ENCODE measurements at regions not wholly inside any gene's neighbourhood (a gene's known extent, or its start where the extent isn't known, plus 50 kb on each side); places are given as distances from the start of the nearest gene placed in this dataset.

DNA sequence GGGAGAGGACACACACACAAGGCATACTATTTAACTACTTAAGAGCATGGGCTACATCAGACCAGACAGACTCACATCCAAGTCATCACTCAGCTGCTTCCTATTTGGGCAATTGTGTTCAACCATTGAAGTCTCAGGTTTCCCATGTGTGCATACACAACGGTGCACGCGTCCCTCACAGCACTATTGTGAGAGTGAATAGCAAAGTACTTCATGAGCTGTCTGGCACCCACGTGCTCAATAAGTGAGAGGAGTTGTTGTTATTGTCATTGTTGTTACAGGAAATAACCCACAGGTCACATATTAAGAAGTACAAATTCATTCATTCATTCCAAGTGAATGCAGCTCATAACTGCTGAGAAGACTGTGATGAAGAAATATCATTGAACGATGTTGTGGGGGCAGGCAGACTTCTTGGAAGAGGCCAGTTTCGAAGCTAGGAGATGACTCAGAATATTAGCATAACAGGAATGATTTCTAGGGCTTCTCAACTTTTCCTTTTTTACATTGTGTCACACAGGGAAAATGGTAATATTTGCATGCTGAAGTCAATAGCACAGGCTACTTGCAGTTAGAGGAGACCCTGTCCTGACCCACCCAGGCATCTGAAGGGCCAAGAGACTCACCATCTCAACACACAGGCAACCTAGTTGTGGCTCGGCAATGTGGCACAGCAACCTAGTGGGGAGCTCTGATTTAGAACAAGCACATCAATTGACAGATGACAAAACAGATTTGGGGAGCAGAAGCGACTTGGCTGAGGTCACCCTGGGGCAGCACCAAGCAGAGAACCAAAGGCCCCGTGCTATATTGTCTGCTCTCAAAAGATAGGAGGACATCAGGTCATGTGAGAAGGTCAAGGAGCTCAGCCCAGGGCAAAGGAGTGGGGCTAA is 606.0 kb downstream of the BUD13 start:
- no peak for DNase-seq (ENCODE audit: low spot score)

DNA sequence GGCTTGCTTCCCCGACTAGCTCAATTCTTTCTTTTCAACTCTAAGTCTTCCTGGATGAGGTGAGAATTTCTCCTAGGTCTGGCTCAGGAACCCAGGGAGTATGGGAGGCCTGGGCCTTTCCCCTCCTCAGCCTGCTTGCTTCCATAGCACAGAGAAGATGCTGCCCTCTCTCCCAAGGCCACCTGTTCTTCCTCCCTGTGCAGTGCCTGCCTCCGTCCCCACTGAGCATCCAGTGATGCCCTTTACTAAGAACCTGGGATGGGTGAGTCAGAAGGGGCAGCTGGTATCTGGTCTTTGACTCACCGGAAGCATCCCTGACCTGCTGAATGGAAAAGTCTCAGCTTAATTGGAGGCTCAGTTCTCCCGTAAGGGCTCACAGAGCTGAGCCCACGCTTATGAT is 607.9 kb downstream of the BUD13 start:
- DNase-seq (ENCODE audit: low spot score), result no peak

DNA sequence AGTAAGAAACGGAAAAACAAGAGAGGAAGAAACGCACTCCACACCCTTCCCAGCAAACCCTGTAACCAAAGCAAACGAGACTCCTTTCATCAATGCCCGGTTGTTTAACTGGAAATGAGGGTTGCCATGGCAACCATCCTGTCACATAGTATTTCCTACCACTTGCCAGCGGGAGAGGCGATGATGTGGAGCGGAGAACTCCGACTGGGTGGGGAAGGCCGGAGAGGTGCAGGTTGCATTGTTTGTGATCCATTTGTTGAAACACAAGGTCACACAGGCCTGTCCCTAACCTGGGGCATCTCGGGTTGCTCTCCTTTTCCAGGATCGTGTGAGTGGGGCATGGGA is 609.9 kb downstream of the BUD13 start:
- no peak for DNase-seq (ENCODE audit: low spot score)

DNA sequence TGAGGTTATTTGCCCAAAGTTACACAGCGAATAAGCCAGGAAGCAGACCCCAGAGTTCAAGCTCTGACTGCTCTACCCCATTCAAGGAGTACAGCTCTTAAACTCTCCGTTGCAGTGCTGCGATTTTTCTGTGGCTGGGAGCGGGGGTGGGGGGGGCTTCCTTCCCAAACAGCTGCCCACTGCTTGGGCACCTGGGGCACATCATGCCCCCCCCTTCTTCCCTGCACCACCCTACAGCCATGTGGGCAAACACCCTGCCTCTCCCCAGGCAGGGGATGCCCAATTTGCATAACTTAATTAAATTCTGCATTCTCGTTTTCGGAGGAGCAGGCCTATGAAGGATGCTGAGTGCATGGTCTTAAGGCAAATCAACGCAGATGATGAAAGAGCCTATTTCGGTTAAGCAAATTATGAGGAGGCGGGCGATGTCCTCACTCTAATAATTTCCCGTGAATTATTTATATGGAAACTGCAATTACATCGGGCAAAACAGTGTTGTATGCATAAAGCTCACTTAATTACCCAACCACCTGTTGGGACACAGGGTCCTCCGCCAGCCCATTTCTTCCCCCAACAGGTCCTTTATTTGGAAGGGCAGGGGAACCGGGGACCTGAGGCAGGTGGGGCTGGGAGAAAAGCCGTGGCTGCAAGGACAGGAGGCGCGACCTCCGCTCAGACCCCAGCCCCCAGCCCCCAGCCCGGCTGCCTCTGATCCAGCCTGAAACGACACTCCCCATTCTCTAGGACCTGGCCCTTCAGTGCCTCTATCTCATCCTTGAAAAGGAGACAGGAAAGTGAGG is 610.5 kb downstream of the BUD13 start:
- DNase-seq (ENCODE audit: low spot score), result no peak

DNA sequence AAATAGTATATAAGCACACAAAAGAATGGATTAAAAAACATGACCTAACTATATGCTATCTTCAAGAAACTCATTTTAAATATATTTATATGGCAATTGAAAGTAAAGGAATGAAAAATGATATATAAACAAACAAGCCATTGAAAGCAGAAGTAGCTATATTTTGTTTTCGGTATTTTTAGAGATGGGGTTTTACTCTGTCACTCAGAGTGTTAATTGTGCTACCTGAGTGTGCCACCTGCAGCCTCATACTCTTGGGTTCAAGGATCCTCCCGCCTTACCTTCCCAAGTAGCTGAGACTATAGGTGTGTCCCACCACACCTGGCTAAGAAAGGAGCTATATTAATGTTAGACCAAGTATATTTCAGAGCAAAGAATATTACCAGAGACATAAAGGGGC is 624.1 kb downstream of the BUD13 start:
- DNase-seq (ENCODE audit: low spot score), result no peak

DNA sequence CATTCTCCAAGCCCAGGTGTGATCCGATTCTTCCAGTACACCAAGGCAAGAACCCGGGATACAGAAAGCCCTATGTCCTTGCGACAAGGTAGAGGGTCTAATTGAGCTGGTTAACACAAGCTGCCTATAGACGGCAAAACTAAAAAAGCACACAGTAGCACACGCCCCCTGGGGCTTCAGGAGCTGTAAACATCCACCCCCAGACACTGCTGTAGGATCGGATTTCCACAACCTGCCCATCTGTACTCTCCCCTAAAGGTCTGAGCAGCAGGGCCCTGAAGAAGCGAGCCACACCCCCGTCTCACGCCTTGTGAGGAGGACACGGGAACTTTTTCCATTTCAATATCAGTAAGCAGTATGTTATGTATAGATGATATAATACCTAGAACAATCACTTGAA is 624.7 kb downstream of the BUD13 start:
- DNase-seq (ENCODE audit: low spot score), result no peak

DNA sequence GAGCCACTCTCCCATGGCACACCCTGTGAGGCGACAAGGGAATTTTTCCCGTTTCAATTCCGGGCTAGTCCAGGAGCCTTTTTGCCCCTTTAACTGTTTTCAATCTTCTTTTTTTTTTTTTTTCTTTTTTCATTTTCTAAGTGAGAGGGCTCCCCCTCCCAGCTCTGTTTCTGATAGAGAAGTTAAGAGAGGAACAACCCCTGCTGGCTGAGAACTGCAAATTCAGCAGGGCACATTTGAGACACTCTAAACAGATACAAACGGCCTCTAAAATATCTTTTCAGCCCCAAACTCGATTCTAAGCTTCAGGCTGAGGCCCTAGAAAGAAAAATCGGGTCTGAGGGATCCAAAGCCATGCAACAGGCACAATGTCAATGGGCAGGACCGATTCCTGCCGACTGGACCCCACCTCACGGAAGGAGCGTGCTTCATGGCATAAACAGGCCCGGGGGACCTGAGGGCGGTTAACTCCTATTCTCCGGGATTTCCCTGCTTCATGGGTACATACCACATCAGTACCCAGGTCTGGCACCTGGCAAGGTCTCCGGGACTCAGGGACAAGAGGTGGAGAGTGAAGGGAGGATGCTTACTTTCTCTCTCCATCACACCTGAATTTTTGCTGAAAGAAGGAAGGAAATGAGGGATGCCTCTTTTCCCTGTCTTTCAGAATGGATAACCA is 627.5 kb downstream of the BUD13 start:
- DNase-seq (ENCODE audit: low spot score), result no peak

DNA sequence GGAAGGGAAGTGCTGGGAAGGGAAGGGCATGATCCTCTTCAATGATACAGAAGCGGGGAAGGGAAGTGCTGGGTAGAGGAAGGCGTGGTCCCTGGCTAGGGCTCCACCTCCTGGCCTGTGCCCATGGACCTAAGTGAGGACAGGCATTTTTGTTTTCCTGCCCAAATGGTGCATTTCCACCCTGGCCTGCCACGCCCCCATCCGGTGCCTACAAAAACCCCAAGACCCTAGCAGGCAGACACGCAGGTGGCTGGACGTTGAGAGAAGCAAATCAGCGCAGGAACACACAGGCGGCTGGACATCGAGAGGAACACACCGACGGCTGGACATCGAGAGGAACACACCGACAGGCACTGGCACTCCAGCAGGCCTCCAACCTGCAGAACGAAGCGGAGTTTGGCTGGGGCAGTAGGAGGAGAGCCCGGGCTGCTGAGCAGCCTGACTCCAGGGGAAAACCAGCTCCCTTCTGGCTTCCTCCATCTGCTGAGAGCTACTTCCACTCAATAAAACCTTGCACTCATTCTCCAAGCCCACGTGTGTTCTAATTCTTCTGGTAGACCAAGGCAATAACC is 628.3 kb downstream of the BUD13 start:
- DNase-seq (ENCODE audit: low spot score), result no peak

DNA sequence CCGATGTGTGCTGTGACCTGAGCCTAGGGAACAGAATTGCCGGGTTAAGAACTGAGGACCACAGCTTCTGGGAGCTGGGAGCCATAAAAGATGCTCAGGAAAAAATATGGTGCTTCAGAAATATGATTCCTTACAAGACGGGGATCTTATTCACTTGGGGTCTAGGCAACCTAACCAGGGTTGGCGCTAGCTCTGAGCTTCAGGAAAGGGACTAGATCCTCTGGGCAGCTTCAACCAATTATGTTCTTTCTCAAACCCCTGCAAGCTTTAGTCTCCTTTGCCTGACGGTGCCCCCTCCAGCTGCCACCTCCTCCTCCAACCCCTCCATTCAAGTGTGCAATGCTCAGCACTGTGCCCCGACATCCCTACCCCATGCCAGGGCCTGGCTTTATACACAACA is 634.1 kb upstream of the CADM1 start:
- no peak for DNase-seq (ENCODE audit: low spot score)

DNA sequence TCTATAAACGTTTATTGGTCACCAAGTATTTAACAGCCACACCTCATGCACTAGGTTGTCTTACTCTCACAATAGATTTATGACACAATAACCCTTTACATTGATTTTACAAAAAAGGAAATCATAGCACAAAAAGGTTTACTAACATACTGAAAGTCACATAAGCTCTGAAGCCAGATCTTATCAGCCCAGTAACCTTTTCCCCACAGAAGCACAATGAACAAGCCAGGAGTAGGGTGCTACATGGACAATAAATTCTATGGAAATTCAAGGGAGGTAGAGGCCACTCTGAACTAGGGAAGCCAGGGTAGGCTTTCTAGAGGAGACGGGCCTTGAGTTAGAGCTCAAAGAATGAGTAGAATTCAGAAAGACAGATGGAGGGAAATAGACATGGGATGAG is 633.5 kb upstream of the CADM1 start:
- no peak for DNase-seq (ENCODE audit: low spot score)

DNA sequence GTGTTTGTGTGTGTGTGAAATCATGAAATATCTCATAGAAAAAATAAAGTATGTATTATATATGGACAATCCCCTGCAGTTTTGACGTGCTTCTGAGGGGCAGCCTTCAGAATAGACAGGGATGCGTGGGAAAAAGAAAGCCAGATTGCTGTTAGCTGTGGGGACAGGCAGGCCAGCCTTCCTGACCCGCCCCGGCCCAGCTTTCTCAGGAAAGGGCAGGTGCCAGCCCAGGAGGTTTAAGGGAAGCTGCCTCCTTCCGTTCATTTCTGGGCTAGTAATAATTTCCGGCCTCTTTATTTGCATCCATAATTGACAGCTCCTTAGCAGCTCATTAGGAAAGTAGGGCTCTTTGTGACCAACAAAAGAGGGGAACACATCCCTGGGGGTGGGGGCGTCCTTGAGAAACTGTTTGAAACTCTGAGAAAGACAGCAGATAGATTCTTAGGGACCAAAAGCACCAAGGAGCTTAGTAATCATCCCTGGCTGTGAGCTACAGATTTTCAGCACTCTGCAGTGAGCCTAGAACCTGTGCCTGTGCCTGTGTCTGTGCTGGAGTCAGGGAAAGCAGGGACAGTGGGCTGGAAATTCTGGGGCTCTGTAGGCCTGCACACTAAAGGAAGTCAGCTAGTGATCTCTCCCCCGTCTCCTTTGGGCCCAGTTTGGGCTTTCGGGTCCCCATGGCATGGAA is 632.9 kb upstream of the CADM1 start:
- DNase-seq (ENCODE audit: low spot score), result no peak

DNA sequence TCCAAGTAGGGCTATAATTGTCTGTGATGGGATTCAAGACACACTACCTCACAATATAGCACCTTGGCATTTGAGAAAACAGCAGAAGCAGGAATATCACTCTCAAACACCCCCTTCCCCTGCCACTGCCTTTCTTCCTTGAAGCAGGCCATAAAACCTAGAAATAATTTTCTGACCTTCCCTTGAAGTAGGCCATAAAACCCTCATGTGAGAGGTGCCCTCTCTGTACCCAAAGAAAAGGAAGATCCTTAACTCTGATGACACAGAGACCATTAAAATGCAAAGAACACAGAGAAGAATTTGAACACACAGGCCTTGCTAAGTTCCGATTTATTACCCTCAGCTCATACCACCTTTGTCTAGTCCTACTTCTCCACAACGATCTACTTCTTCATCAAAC is 631.7 kb upstream of the CADM1 start:
- DNase-seq (ENCODE audit: low spot score), result no peak

DNA sequence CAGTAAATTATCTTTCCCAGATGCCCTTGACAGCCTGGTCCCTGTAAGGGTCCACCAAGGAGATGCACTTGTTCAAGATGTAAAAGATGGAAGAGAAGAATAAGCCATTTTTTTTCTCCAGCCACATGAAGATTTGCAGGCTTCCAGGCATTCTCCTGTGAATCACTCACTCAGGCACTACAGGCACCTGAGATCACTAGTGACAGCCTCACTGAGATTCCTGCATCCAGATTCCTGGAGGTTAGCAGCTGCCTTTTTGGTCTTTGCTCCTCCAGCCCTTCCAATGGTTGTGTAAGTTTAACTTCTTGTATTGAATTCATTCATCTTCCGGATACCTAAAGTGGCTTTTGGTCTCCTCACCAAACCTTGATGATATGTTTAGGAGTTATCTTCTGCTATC is 630.2 kb upstream of the CADM1 start:
- no peak for DNase-seq (ENCODE audit: low spot score)

DNA sequence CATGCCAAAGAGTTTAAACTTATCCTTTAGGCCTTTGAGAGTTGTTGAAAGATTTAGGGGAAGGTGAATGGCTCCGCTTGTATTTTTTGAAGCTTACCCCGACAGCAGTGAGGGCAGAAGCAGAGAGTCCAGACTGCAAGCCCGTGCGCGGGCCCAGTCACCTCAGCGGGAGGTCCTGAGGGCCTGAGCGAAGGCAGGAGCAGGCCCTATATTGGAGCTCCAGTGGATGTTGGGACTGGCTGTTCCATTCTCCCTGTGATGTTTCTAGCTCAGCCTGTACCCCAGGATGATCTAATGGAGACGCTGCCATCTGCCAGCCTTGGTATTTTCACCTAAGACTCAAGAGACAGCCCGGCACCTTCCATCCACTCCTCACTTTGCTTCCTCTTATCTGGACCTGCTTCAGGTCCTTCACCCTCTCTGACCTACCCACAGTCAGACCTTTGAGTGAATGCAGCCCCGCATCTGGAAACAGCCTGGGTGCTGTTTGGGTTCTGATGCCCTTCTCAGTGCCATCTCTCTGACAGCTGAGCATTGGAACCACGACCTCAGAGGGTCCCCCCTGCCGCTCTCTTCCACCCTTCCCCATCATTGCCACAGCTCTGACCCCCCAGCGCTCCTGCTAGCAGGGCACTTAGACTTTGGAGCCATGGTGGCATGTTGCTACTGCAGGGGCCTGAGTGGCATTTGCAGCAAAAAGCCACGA is 628.2 kb upstream of the CADM1 start:
- DNase-seq (ENCODE audit: low spot score), result no peak

DNA sequence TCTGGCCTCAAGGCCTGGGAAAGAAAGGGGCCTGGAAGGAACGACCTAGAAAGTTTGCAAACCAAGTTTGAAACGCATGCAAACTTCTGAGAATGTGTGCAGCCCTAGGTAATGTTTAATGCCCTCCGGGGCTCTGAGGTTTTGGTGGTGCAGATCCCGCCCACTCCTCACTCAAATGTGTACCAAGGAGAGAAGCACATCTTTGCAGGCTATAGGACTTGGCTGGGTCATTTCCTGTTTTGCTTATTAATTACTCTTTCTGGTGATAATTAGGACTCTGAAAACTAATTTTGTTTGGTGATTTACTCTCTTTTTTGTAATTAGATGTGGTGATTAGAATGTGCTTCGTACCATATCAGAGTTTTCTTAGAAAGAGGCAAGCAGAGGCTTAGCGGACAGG is 625.9 kb upstream of the CADM1 start:
- no peak for DNase-seq (ENCODE audit: low spot score)

DNA sequence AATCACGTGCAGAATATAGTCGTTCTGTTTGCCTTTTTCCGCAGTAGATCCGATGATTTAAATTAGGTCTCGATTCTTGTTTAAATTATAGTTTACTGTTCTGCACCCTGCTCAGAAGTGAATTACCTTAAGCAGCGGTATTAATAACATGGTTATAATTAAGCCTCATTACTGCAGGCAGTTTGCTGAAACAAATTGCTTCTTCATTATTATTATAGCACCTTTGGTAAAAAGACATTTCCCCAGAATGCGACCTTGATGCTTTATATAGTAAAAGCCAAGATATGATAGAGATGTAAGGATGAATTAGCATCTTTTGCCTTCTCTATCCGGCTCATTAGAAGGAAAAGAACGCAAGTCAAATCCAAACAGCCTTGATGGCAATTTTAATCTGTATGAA is 625.2 kb upstream of the CADM1 start:
- DNase-seq (ENCODE audit: low spot score), result no peak

DNA sequence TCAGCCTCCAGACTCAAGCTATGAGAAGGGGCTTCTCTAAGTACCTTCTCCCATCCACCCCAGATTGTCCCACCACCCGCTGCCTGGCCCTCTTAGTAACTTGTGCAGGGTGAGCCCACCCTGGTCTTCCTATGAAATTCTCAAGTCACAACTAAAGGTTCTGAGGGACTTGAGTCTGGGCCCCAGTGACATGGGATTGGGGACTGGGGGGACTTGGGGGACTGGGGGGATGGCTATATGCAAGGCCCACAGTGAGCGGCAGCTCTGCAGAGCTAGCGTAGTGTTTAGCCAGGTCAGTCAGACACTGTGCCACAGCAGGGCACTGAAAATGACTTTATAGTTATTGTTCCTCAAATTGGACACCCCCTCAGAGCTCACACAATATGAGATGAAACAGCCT is 622.3 kb upstream of the CADM1 start:
- no peak for DNase-seq (ENCODE audit: low spot score)

DNA sequence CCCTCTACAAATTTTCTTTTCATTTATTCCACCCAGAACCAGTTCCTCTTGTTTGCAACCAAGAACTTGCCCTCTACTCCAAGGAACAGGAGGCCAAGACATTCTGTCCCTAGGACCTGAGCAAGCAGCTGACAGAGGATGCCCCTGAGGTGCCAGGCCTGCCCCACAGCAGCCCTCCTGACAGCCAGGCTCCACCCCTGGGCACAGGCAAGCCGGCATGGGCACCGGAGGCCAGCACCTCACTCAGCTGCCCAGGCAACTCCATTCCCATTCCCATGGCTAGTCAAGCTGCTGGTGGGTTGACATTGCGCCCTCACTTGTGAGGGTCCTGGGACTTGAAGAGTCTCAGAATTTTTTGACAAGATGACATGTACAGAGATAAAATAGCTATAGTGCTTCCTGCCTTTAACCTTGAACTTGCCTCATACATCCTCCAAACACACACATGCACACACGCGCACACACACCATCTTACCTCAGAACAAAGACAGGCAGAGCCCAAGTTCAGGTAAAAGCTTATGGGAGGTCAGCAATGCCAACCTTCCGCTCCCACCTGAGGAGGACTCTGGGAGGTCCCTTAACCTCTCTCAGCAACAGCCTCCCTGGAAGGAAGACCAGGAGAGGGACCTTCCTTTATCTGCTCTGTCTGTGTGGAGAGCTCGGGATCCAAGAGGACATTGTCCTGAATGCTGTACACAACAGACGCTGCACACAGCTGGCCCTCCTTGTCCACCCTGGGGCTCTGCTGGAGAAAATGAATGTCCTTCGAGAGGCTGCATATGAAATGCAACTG is 620.9 kb upstream of the CADM1 start:
- DNase-seq (ENCODE audit: low spot score), result no peak

DNA sequence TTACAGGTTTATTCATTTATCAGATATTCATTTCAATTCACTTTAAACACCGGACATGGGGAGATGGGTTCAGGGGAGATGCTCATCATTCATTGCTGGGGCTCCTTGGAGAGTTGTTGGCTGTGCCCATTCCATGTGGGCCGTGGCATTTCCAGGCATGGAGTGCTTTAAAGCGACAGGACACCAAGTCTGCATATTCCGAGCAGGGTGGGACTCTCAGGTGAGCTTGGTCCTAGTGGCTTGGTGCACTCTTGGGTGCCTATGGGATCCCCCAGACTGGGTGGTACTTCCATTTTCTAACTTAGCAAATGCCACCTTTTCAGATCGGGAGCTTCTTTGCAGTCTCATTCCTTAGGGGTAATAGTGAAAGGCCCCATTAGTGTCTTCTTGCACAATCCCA is 619.5 kb upstream of the CADM1 start:
- no peak for DNase-seq (ENCODE audit: low spot score)

DNA sequence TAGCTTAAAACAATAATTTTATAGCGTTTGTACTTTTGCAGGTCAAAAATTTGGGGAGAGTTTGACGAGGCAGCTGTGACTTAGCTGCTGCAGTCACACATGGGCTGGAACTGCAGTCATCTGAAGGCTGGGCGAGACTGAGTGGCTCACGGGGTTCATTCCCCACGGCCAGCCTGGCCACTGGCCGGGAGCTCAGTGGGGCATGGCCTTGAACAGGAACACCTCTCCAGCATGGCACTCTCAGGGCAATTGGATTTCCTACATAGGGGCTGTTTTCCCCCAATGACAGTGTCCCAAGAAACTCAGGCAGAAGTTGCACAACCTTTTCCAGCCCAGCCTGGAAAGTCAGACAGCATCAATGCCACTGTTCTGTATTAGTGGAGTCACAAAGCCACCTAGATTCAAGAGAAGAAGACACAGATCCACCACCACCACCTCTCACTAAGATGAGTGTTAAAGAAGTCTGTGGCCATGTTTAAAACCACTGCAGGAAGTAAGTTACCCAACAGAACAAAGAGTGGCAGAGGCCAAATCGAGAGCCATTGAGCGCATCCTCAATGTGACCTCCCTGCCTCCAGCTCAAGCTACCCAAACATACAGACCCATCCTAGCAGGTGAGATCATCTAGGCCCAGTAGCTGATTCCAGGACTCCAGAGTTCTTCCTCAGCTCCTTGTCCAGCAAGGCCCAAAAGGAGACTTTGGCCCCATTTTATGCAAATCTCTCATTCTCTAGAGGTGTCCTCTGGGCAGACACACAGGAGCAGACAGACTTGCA is 618.7 kb upstream of the CADM1 start:
- no peak for DNase-seq (ENCODE audit: low spot score)
